HG03280 (cell line): ENCODE measurements at regions not wholly inside any gene's neighbourhood (a gene's known extent, or its start where the extent isn't known, plus 50 kb on each side); places are given as distances from the start of the nearest gene placed in this dataset.
"Not testable (repeated sequence)": the region's sequence is repeated elsewhere in the genome, so short reads cannot be mapped to it uniquely, and the experiment has no call there.

Experiments used
- ATAC-seq: cut with Tn5 transposase; IDR thresholded peaks from one replicate; pipeline ENCODE4 v1.9.1; 2021; ENCODE audit warnings: mild to moderate bottlenecking, moderate library complexity; ENCODE audit not compliant: unreplicated experiment

DNA sequence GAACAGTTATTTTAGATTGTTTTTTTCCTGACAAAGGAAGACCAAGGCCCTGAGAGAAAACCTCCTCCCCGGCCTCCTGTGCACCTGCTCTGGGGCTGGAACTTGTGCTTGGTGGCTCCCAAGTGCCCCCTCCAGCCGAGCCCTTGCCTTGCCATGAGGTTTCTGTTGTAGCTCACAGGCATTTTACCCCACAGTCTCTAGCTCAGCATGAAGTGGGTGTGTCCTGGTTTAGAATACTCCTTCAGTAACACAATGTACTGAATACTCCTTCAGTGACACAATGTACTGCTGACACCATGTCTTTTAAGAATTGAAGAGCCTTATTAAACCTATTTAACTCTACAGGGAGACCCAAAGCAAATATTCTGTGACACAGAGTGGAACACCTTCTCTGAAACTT is 116.1 kb downstream of the OR4M2 start:
- not testable (repeated sequence) for ATAC-seq

DNA sequence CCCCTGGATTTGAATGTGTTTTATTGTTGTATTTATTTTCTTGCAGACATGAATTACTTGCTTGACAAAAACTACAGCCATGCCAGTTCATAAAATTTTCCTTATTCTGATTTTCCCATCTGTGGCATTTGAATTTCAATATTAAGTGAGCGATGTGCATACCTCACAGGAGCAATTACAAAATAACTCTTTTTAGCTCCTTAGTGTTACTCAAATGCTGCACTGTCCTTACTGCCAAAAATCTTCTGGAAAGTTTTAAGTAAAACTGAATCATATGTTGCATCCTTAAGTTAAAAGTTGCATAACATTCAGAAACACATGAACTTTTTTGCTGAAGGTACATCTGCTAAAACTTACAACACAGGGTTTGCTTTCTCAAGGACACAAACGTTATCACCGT is 120.1 kb downstream of the OR4M2 start:
- ATAC-seq = not testable (repeated sequence)

DNA sequence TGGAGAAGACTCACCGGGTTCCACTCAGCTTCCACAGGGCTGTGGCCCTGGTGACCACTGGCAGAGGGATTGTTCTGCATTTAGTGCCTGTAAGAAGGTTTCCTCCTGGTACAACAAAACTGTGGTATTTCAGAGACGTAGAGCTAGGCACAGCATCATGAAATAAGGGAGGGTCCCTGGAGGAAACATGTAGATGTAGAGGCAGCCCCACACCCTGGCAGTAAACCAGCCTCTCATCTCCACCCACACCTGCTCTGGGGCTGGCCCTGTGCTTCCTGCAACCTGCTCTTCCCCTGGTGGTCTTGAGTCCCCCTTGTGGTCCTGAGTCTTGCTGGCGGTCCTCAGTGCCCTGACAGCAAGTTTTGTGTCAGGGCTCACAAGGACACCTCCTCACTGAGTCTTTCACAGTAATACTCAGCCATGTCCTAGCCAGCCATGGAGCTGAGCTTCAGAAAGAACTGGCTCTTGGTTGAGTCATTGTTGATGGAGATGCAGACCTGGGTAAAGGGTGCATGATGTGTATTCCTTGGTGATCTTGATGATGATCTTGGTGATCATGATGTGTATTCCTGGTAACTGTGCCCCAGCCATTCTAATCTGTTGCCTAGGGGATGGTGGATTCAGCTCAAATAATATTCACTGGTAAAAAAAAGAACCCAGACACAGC is 121.8 kb downstream of the OR4M2 start:
- not testable (repeated sequence) for ATAC-seq

DNA sequence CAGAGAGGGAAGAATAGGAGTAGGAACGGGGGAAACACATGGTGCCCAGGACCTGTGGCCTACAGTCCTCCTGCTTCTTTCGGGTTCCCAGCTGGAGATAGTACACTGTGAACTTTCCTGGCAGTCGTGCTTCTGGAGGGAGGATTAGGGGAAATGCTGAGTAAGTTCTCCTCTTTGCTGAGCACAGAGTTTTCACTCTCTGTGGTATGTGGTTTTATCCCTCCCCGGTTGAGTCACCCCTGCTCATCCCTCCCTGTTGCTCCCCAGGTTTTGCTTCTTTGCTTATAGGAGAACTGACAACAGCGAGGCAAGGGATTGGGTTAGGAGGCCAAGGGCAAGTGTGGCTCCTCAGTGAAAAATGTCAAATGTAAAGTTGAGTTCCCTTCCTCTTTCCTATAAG is 122.9 kb downstream of the OR4M2 start:
- ATAC-seq = not testable (repeated sequence)

DNA sequence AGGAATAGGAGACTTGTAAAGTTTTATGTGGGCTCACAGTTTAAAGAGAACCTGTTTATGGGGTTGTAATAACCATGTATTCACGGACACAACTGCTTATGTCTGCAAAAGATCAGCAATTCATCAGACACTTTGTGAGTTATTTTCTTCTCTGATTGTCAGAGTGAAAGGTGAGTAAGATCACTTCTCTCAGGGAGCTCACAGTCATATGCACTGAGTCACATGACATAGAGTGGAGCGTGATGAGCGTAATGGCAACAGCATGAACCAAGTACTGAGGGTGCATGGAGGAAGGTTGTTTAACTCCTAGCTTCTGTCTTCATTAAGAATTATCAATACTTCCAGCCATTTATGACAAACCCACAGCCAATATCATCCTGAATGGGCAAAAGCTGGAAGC is 128.8 kb downstream of the OR4M2 start:
- not testable (repeated sequence) for ATAC-seq

DNA sequence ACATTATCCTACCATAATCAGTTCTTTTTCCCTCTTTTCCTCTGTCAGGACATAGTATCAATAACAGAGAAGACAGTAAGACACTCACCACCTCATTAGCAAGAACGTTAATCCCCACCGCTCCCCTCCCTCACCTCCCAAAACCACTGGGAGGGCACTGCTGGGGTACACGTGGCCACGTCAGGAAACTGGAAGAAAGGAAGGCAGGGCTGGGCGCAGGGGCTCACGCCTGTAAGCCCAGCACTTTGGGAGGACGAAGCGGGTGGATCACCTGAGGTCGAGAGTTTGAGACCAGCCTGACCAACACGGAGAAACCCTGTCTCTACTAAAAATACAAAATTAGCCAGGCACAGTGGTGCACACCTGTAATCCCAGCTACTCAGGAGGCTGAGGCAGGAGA is 142.3 kb downstream of the OR4M2 start:
- not testable (repeated sequence) for ATAC-seq

DNA sequence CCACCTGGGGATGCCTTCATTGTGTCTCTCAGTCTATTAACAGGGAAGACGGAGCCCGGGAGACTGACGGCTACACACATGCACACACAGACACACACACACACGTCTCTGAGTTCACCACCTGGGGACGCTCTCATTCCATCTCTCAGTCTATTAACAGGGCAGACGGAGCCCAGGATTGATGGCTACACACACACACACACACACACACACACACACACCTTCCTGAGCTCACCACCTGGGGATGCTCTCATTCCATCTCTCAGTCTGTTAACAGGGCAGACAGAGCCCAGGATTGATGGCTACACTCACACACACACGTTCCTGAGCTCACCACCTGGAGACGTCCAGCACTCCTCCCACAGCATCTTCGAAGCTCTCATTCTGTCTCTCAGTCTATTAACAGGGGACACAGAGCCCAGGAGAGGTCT is 143.9 kb downstream of the OR4M2 start:
- ATAC-seq = no peak

DNA sequence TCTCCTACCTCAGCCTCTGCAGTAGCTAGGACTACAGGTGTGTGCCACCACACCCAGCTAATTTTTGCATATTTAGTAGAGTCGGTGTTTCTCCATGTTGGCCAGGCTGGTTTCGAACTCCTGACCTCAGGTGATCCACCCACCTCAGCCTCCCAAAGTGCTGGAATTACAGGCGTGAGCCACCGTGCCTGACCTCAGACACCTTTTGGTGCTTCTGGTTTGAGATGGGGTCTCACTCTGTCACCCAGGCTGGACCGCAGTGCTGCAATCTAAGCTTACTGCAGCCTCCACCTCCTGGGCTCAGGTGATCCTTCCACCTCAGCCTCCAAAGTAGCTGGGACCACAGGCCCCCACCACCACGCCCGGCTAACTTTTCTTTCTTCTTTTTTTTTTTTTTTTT is 144.6 kb downstream of the OR4M2 start:
- not testable (repeated sequence) for ATAC-seq

DNA sequence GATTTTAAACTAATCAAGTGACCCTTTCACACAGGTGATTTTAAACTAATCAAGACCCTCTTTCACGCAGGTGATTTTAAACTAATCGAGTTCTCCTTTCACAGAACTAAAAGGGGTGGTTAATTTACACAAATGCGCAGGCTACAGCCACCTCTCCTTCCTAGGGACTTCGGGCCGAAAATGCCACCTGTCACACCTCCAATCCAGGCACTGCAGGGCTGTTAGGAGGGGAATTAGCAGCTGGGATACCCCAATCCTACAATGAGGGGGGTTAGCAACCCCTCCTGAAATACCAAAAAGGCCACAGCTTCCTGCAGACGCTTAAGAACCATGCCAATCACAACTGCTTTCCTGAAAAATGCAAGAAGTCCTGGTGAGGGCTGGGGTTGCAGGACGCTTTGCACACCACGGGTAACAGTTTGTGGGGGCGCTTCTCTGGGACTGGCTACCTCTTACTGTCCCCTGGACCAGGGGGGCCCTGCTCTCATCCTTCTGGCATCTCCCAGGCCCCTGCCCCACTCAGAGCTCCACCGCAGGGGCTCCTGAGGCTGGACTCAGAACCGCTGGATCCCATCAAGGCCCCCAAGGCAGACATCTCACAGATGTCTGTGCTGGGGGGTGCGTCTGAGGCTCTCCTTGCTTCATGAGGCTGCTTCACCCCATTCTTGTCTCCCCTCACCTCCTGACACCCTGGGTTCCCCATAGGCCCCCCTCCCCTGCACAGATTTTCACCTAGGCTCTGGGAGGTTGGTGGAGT is 145.9 kb downstream of the OR4M2 start:
- no peak for ATAC-seq

DNA sequence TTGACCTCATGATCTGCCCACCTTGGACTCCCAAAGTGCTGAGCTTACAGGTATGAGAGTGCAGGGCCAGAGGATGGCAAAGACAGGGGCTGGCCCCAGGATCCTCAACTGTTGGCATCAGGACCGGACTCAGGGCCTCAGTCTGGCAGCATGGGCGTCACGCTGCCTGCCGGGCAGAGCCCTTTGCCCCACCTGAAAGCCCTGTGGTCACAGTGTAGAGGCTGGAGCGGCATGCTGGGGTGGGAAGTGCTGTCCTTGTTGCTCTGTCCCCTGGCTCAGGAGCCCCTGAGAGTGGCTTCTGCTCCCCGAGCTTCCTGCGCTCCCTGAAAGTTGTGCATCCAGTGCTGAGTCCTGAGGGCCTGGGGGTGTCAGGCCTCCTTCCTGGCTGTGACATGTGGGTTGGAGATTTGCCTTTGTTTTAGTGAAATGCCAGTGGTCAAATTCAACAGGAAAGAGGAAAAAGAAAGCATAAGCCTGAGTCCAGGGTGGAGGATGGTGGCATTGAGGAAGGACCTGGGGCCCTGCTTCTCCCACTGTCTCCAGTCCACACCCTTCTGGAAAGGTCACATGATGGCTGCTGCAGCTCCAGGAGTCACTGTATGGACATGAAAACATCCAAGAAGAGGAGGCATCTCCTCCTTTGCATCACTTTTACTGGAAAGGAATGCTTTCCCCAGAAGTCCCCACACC is 147.2 kb downstream of the OR4M2 start:
- no peak for ATAC-seq

DNA sequence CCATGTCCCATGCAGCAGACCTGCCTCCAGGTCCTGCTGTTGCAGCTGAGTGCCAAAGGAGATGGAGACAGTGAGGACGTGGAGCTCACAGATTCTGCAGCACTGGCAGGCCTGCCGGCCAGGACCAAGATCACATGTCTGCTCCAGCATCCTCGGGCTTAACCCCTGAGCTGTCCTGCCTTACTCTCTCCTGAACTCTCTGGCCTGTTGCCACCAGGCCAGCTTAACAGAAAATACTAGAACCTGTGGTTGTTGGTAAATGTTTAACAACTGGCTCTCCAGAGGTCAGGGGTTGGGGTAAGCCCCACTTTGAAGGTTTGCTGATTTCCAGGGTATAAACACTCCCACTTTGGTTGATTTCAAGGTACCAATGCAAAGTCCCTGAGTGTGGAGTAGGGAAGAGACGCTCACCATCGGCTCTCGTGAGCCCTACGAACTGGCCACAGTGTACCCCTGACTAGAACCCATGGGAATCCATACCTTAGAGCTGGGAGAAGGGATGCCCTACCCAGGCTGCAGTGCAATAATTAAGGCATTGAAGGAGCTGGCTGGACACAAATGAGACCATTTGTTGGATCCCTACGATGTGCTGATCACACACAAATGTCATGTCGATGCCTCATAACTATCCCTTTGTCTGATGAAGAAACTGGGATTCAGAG is 147.9 kb downstream of the OR4M2 start:
- no peak for ATAC-seq

DNA sequence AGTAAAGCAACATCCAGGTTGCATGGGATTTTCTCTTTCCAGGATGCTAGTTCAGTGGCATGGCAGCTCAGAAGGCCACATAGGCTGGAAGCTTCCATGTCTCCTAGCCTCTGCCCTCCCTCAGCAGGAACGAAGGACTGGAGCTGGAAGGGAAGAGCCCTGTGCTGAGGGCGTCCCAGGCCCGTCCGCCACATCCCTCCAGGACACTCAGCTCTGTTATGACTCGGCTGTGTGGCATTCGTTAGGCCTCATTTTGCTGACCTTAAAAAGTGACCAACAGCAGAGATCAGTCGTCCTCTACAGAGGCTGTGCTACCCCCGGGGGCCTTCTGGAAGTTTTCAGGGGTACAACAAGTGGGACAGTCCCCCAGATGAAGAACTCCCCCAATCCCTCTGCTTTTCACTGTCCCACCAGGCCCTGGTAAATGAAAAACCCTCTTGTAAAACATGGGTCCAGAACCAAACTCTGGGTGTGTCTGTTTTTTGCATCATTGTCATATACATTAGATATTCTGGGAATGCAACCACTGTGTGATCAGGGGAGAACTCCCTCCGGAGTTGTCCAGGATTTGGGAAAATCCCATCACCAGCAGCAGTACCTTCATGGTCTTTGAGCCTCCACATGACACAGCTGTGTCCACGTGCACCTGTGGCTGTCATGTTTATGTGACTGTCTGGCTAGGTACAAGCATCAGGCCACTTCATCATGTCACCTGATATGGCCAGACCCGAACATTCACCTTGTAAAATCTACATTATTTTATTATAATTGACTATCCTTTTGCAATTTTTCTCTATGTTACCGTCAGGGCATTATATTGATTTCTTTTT is 149.9 kb downstream of the OR4M2 start:
- no peak for ATAC-seq

DNA sequence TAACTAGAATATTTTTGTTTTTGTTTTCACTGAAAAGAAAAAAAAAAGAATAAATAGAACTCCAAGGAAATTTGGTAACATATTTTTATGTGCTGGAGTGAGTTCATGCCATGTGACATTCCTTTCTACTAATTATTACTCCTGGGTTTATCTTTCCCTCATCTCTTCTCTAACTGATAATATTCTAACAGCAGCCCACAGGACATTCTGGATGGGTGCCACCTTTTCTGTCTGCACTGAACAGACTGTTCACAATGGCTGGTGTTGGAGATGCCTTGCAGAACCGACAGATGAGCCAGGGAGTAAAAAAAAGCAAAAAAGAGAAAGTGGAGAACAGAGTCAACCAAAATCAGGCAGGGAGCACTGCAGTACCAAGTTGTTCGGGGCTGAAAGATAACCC is 151.3 kb downstream of the OR4M2 start:
- ATAC-seq = no peak

DNA sequence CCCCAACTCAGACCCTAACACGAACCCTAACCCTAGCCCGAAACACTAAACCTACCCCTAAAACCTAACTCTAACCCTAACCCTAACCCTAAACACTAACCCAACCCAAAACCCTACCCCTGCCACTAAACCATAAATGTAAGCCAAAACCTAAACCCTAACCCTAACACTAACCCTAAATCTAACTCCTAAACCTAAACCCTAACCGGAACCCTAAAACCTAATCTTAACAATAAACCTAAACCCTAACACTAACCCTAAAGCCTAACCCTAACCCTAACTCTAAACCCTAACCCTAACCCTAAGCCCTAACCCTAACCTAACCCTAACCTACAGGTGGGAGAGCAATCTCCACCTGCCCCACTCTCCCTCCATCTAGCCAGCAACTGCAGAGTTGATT is 152.3 kb downstream of the OR4M2 start:
- ATAC-seq = no peak

DNA sequence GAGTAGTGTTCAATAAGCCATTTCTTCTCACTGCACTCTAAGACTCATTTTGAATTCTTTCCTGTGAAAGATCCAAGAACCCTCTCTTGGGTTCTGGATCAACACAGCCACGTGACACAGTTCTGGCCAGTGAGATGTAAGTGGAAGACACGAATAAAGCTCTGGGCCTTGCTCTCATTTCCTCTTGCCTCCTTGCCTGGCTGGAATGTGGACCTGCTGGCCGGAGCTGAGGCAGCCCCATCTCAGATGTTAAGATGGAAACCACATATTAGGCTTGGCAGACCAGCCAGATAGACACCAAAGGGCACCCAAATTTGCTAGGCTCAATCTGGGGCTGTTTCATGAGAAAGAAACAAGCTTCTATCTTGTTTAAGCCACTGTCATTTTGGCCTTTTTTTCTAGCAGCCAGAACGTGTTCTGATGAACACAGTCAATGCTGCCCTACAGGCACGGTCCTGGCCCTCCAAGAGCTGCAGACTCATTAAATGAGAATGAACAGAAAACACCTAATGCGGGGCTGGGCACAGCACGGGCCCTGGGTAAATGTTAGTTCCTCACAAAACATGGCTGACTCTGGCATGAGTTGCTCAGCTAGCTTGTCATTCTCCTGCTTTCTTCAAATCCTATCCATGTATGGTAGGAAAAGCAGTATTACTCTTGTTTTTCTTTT is 155.1 kb downstream of the OR4M2 start:
- not testable (repeated sequence) for ATAC-seq

DNA sequence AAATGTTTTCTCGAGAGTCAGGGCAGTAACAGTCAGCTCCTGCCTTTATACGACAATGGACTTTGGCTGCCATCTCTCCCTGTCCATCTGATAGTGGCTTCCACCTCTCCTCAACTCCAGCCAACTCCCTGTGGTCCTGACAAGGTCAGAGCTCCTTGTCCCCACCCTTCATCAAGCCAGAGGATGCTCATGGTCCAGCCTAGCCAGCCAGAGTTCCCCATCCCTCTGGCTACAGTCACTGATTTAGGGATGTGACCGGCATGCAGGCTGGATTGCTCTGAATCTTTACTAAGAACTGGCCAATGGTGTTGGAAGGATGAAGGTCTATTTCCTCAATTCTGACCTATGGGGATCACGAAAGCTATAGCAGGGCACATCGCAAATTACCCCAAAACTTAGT is 156.1 kb downstream of the OR4M2 start:
- ATAC-seq = no peak

DNA sequence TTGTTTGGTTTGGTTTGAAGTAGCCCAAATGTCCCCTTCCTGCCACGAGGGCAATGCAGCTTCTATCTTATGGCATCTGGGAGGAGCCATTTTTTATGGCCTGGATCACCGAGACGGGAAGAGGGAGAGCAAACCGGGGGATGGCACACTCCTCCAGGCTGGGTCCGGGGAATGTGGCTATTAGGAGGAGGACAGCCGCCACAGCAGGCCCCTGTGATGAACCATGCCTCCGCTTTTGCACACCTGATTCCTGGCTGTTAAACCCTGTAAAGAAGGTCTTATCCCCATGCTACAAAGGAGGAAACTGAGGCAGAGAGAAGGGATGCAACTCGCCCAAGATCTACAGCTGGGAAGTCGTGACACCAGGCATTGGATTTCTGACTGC is 157.6 kb downstream of the OR4M2 start:
- no peak for ATAC-seq

DNA sequence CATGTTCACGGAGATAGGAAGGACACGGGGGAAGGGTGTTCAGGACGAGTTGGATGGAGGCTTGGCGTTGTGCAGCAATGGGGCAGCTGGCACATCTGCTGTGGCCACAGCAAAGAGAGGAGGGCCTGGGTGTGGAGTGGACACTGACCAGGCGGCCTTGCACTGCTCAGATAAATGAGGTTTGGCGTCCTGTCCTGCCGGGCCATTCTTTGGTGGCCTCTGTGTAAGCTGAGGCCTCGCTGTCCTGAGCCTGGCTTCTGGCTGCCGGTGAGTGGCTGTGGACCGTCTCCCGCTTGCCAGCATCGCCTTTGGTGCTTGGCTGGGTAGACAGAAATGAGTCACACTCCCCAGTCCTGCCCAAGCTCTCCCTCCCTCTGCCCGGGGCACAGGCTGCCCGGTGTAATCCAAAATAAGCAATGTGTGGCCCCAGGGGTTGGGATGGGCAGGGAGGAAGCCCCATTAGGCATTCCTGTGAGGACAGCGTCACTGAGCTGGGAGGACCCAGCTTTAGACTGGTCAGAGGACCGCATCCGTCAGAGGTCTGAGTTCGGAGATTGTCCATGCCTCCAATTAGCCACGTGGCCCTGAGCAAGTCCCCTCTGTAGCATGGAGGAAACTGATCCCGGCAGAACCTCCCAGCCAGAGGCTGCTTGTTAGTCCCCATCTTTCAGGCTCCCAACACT is 158.1 kb downstream of the OR4M2 start:
- not testable (repeated sequence) for ATAC-seq
